GM12878 (cell line): ENCODE measurements at regions not wholly inside any gene's neighbourhood (a gene's known extent, or its start where the extent isn't known, plus 50 kb on each side); places are given as distances from the start of the nearest gene placed in this dataset.

ENCODE experiments used
- ATAC-seq: fragments of 200-7000 bp; cut with Tn5 transposase; 3 replicates; pipeline ENCODE4 v1.9.1; 2020; ENCODE audit warnings: mild to moderate bottlenecking, moderate library complexity
- BruUV-seq: library from RNA; stranded (reverse); fragments of 400-500 nt; replicated peaks from 2 replicates; lab custom pipeline; 2021; lab: Mats Ljungman, UMichigan
- CTCF ChIA-PET: fragments of 300-600 bp; sonication (Branson Sonifier 250); formaldehyde crosslinking; extraction: SDS; loops from one replicate; lab custom pipeline; 2021; ENCODE audit warnings: inconsistent platforms; lab: Yijun Ruan, JAX
- POLR2A ChIA-PET: fragments of 350-600 bp; formaldehyde crosslinking; extraction: SDS; loops from one replicate; lab custom pipeline; 2021; ENCODE audit warnings: inconsistent platforms; lab: Charles Lee
- RAD21 ChIA-PET: fragments of 300-600 bp; sonication (Branson Sonifier 250); formaldehyde crosslinking; loops from one replicate; lab custom pipeline; 2023; ENCODE audit warnings: antibody characterized with exemption; ENCODE audit not compliant: unreplicated experiment; lab: Charles Lee
- SMC1A ChIA-PET: fragments of 300-600 bp; sonication (Branson Sonifier 250); formaldehyde crosslinking; loops from one replicate; lab custom pipeline; 2023; ENCODE audit not compliant: unreplicated experiment, uncharacterized antibody; lab: Charles Lee
- DNase-seq: peaks from one replicate; pipeline ENCODE4 v3.0.0-alpha.2; 2011; ENCODE audit warnings: low read depth, low spot score
- FAIRE-seq: peaks from 3 replicates; lab custom pipeline; 2011; peaks lifted over from hg19 to GRCh38; lab: Jason Lieb, UNC
- H2AFZ ChIP-seq: 2 replicates; pipeline ENCODE4 v1.6.0; 2011; ENCODE audit warnings: low read depth, low read length, control low read depth; ENCODE audit not compliant: control insufficient read depth
- H3K27ac ChIP-seq: 2 replicates; pipeline ENCODE4 v1.5.1; 2011; ENCODE audit warnings: control low read depth; ENCODE audit not compliant: control insufficient read depth, insufficient read depth
- H3K27me3 ChIP-seq, 2 experiments: replicated peaks in 1 of 2; 2 replicates each; pipeline versions ENCODE4 v1.6.0 to v1.6.1; 2011; ENCODE audit warnings: low read length in 1 of 2; ENCODE audit not compliant: control insufficient read depth in 2 of 2, insufficient read depth in 2 of 2
- H3K36me3 ChIP-seq, 2 experiments: 2 replicates each; pipeline ENCODE4 v1.5.1; 2011; ENCODE audit warnings: low read length in 1 of 2; ENCODE audit not compliant: control insufficient read depth in 2 of 2, insufficient read depth in 2 of 2
- H3K4me1 ChIP-seq: 2 replicates; pipeline ENCODE4 v1.6.1; 2011; ENCODE audit warnings: mild to moderate bottlenecking, low read length, moderate library complexity, mixed read lengths; ENCODE audit not compliant: control insufficient read depth, insufficient read depth
- H3K4me2 ChIP-seq: 2 replicates; pipeline ENCODE4 v1.6.0; 2011; ENCODE audit warnings: control low read depth; ENCODE audit not compliant: control insufficient read depth, insufficient read depth
- H3K4me3 ChIP-seq: fragments of 200-600 bp; sonication (generic); 2 replicates; pipeline ENCODE4 v1.5.1; 2016
- H3K79me2 ChIP-seq: 2 replicates; pipeline ENCODE4 v1.6.0; 2011; ENCODE audit warnings: low read length; ENCODE audit not compliant: control insufficient read depth, insufficient read depth
- H3K9ac ChIP-seq: 2 replicates; pipeline ENCODE4 v1.8.0; 2011; ENCODE audit warnings: low read length, control low read depth, mixed read lengths; ENCODE audit not compliant: control insufficient read depth, insufficient read depth
- H3K9me3 ChIP-seq: replicated peaks from 3 replicates; pipeline ENCODE4 v1.5.1; 2011; ENCODE audit warnings: mild to moderate bottlenecking, low read length; ENCODE audit not compliant: control insufficient read depth, insufficient read depth
- H4K20me1 ChIP-seq: 2 replicates; pipeline ENCODE4 v1.6.0; 2011; ENCODE audit not compliant: control insufficient read depth, insufficient read depth
- BACH1 ChIP-seq: fragments of 450-650 bp; IDR thresholded peaks from 2 replicates; pipeline ENCODE4 v1.6.1; 2017; ENCODE audit warnings: mild to moderate bottlenecking, borderline replicate concordance
- BCL11A ChIP-seq: IDR thresholded peaks from 2 replicates; pipeline ENCODE4 v1.6.1; 2011; ENCODE audit warnings: low read depth, low read length
- CBX3 ChIP-seq: fragments of 200-600 bp; sonication (generic); IDR thresholded peaks from 2 replicates; pipeline ENCODE4 v1.6.1; 2016; ENCODE audit warnings: low read depth, borderline replicate concordance
- CEBPB ChIP-seq, 2 experiments: fragments of 150-350 bp in 1 of 2; IDR thresholded peaks; 2 replicates each; pipeline ENCODE4 v1.6.1; 2012 to 2014; ENCODE audit warnings: low read depth in 2 of 2, low read length in 2 of 2, borderline replicate concordance in 1 of 2, inconsistent platforms in 1 of 2
- E2F8 ChIP-seq: fragments of 450-650 bp; IDR thresholded peaks from 2 replicates; pipeline ENCODE4 v1.6.1; 2018; ENCODE audit warnings: mild to moderate bottlenecking, low read depth, moderate library complexity; ENCODE audit not compliant: partially characterized antibody
- EED ChIP-seq: sonication (generic); IDR thresholded peaks from 2 replicates; pipeline ENCODE4 v1.6.1; 2016; ENCODE audit warnings: antibody characterized with exemption, low read depth
- MEF2B ChIP-seq: fragments of 450-650 bp; IDR thresholded peaks from 2 replicates; pipeline ENCODE4 v1.6.1; 2018; ENCODE audit warnings: mild to moderate bottlenecking, moderate library complexity; ENCODE audit not compliant: partially characterized antibody, poor library complexity, severe bottlenecking
- NBN ChIP-seq: fragments of 450-650 bp; IDR thresholded peaks from 2 replicates; pipeline ENCODE4 v1.6.1; 2016
- NFYA ChIP-seq: IDR thresholded peaks from 2 replicates; pipeline ENCODE4 v1.6.1; 2011; ENCODE audit warnings: low read depth, mild to moderate bottlenecking, low read length, improper control_type of control experiment, borderline replicate concordance
- NFYB ChIP-seq: IDR thresholded peaks from 2 replicates; pipeline ENCODE4 v1.6.1; 2011; ENCODE audit warnings: low read depth, mild to moderate bottlenecking, low read length, improper control_type of control experiment, moderate library complexity; ENCODE audit not compliant: insufficient read depth
- NR2F1 ChIP-seq: fragments of 450-650 bp; conservative IDR thresholded peaks from 2 replicates; pipeline ENCODE4 v1.6.1; 2017; ENCODE audit warnings: mild to moderate bottlenecking
- NRF1 ChIP-seq: conservative IDR thresholded peaks from 2 replicates; pipeline ENCODE4 v1.6.1; 2011; ENCODE audit warnings: mild to moderate bottlenecking, low read depth, low read length, improper control_type of control experiment
- PAX8 ChIP-seq: fragments of 450-650 bp; IDR thresholded peaks from 2 replicates; pipeline ENCODE4 v1.6.1; 2017; ENCODE audit warnings: mild to moderate bottlenecking, moderate library complexity
- SIX5 ChIP-seq: IDR thresholded peaks from 2 replicates; pipeline ENCODE4 v1.6.1; 2011; ENCODE audit warnings: mild to moderate bottlenecking, low read depth, low read length, moderate library complexity; ENCODE audit not compliant: severe bottlenecking
- SMAD5 ChIP-seq: IDR thresholded peaks from 2 replicates; pipeline ENCODE4 v1.6.1; 2016; ENCODE audit warnings: antibody characterized with exemption, low read depth
- SRF ChIP-seq, 2 experiments: IDR thresholded peaks; 2 replicates each; pipeline ENCODE4 v1.6.1; 2011; ENCODE audit warnings: low read depth in 2 of 2, low read length in 2 of 2, mild to moderate bottlenecking in 1 of 2, moderate library complexity in 1 of 2
- TCF7 ChIP-seq: IDR thresholded peaks from 2 replicates; pipeline ENCODE4 v1.6.1; 2014; ENCODE audit warnings: antibody characterized with exemption, borderline replicate concordance
- ZNF217 ChIP-seq: fragments of 450-650 bp; IDR thresholded peaks from 2 replicates; pipeline ENCODE4 v1.6.1; 2017; ENCODE audit warnings: antibody characterized with exemption, mild to moderate bottlenecking
- ZZZ3 ChIP-seq: IDR thresholded peaks from 2 replicates; pipeline ENCODE4 v1.6.1; 2011; ENCODE audit warnings: low read depth; ENCODE audit not compliant: control insufficient read depth, insufficient read length
- in situ Hi-C: fragments of 300-500 bp; cut with MboI; formaldehyde crosslinking; loops from 9 replicates; pipeline ENCODE4 v1.14.3; 2018; ENCODE audit warnings: mixed read lengths
- intact Hi-C: fragments of 100-400 bp; cut with micrococcal nuclease; formaldehyde crosslinking; loops from one replicate; pipeline ENCODE4 v1.14.2; 2022; ENCODE audit not compliant: unreplicated experiment
- TF ChIP-seq, protein P1 (sequence below): fragments of 450-650 bp; IDR thresholded peaks from 2 replicates; pipeline ENCODE4 v1.6.1; 2017; ENCODE audit warnings: antibody characterized with exemption, mild to moderate bottlenecking, moderate library complexity

DNA sequence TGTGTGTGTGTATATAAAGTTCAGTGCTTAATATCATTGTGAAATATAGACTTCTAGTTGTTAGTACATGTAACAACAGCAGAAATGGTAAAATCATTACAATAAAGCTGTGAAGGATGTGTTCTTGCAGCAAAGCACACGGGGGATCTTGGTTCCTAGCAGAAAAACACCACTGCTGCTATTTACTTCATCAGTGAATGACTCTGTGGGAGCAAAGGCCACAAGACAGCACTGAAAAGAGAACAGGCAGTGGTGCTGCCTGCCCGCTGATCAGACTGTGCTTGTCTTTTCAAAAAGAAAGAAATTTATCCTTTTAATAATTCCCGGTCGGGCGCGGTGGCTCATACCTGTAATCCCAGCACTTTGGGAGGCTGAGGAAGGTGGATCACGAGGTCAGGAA, 689.9 kb upstream of the CITED2 start (continued):
- TF ChIP-seq CEBPB (IDR thresholded peaks at IDR 0.05; ENCODE audit: borderline replicate concordance in 1 of 2, low read depth in 2 of 2, low read length in 2 of 2) = no peak
- no peak for TF ChIP-seq ZZZ3

GRCh38 chr6:140063021-140063399, 688.6 kb upstream of the CITED2 start:
- SMC1A ChIA-PET = no interaction called here
- no peak for ATAC-seq
- TF ChIP-seq SIX5 (no peak), BCL11A (no peak), NRF1 (no peak), CBX3 (no peak), BACH1 (no peak), SMAD5 (no peak), NR2F1 (no peak), NBN (no peak), E2F8 (no peak), EED (no peak), NFYA (no peak), ZNF217 (no peak), NFYB (no peak), SRF (IDR thresholded peaks at IDR 0.05; ENCODE audit: low read depth in 2 of 2, low read length in 2 of 2) (no peak), TCF7 (no peak), PAX8 (no peak), MEF2B (no peak)
- TF ChIP-seq, protein P1, sequence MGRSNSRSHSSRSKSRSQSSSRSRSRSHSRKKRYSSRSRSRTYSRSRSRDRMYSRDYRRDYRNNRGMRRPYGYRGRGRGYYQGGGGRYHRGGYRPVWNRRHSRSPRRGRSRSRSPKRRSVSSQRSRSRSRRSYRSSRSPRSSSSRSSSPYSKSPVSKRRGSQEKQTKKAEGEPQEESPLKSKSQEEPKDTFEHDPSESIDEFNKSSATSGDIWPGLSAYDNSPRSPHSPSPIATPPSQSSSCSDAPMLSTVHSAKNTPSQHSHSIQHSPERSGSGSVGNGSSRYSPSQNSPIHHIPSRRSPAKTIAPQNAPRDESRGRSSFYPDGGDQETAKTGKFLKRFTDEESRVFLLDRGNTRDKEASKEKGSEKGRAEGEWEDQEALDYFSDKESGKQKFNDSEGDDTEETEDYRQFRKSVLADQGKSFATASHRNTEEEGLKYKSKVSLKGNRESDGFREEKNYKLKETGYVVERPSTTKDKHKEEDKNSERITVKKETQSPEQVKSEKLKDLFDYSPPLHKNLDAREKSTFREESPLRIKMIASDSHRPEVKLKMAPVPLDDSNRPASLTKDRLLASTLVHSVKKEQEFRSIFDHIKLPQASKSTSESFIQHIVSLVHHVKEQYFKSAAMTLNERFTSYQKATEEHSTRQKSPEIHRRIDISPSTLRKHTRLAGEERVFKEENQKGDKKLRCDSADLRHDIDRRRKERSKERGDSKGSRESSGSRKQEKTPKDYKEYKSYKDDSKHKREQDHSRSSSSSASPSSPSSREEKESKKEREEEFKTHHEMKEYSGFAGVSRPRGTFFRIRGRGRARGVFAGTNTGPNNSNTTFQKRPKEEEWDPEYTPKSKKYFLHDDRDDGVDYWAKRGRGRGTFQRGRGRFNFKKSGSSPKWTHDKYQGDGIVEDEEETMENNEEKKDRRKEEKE = no peak

More at GRCh38 chr6:140063021-140063399, 688.6 kb upstream of the CITED2 start:
- Histone ChIP-seq H3K4me3 (no peak overlapping the region), H3K79me2 (no peaks in the 10 kb centered on the region), H3K36me3 (no peaks in the 10 kb centered on the region), H3K9me3 (no peaks in the 10 kb centered on the region), H2AFZ (no peak overlapping the region), H4K20me1 (no peaks in the 10 kb centered on the region), H3K4me2 (no peak overlapping the region), H3K27me3 (no peaks in the 10 kb centered on the region), H3K27ac (no peak overlapping the region), H3K9ac (no peak overlapping the region), H3K4me1 (no peaks in the 10 kb centered on the region)
- FAIRE-seq (no peak), DNase-seq (no peak)
- ChIA-PET POLR2A (no interaction called here), CTCF (no interaction called here), RAD21 (no interaction called here)
- in situ Hi-C loops (no loop called here), intact Hi-C loops (no loop called here)
- BruUV-seq = no TSS peak
